ENCODE measurements at regions not wholly inside any gene's neighbourhood (a gene's known extent, or its start where the extent isn't known, plus 50 kb on each side); places are given as distances from the start of the nearest gene placed in this dataset.

- TF ChIP-seq CTCF (conservative IDR thresholded peaks at IDR 0.05 in 1 of 2, IDR thresholded peaks at IDR 0.05 in 1 of 2; ENCODE audit: extremely low read depth in 1 of 2, insufficient read depth in 1 of 2, low read depth in 1 of 2, low read length in 2 of 2) (no peak), EZH2 (IDR thresholded peaks at IDR 0.05; ENCODE audit: borderline replicate concordance, low read length) (no peak)
Measured at GRCh38 chr9:79857188-79857587, 285.4 kb downstream of the TLE4 start.

Measured in mammary epithelial cell (primary cell).